Cerebellar nuclear complex (tissue), 1 donor: ENCODE measurements at regions not wholly inside any gene's neighbourhood (a gene's known extent, or its start where the extent isn't known, plus 50 kb on each side); places are given as distances from the start of the nearest gene placed in this dataset.

Experiments
- DNase-seq, 2 experiments: peaks; one replicate each; lab custom pipeline; 2025; lab: John Stamatoyannopoulos, UW

GRCh38 chr4:67037504-67038227 lies 507.6 kb downstream of the CENPC start:
- DNase-seq, result no peak

- no peak for DNase-seq
Observed at GRCh38 chr4:67036791-67037190, 508.5 kb downstream of the CENPC start.

- no peak for DNase-seq
Observed at GRCh38 chr4:67035986-67036385, 509.3 kb downstream of the CENPC start.

GRCh38 chr4:67035501-67035900 lies 509.8 kb downstream of the CENPC start:
- no peak for DNase-seq

- DNase-seq, result no peak
Observed at GRCh38 chr4:67030636-67031035, 514.7 kb downstream of the CENPC start.

- no peak for DNase-seq
Observed at GRCh38 chr4:67020438-67020797, 524.9 kb downstream of the CENPC start.

GRCh38 chr4:67019686-67020437 lies 525.4 kb downstream of the CENPC start:
- no peak for DNase-seq

GRCh38 chr4:67014592-67014991 lies 530.7 kb downstream of the CENPC start:
- no peak for DNase-seq

- no peak for DNase-seq
Observed at GRCh38 chr4:67006791-67007190, 538.5 kb downstream of the CENPC start.

- DNase-seq, result no peak
Observed at GRCh38 chr4:66991521-66991920, 553.8 kb downstream of the CENPC start.

- DNase-seq, result no peak
Observed at GRCh38 chr4:66974665-66975064, 570.6 kb downstream of the CENPC start.

GRCh38 chr4:66972087-66972486 lies 573.2 kb downstream of the CENPC start:
- DNase-seq, result no peak

- no peak for DNase-seq
Observed at GRCh38 chr4:66964467-66964866, 580.8 kb downstream of the CENPC start.

GRCh38 chr4:66963084-66963483 lies 582.2 kb downstream of the CENPC start:
- no peak for DNase-seq

- no peak for DNase-seq
Observed at GRCh38 chr4:66959207-66959606, 586.1 kb downstream of the CENPC start.

GRCh38 chr4:66956852-66957251 lies 588.5 kb downstream of the CENPC start:
- DNase-seq, result no peak

- no peak for DNase-seq
Observed at GRCh38 chr4:66956426-66956825, 588.9 kb downstream of the CENPC start.

GRCh38 chr4:66955784-66956183 lies 589.5 kb downstream of the CENPC start:
- DNase-seq, result no peak

- no peak for DNase-seq
Observed at GRCh38 chr4:66949419-66949818, 595.9 kb downstream of the CENPC start.

GRCh38 chr4:66946761-66947160 lies 598.5 kb downstream of the CENPC start:
- no peak for DNase-seq

- no peak for DNase-seq
Observed at GRCh38 chr4:66943112-66943511, 602.2 kb downstream of the CENPC start.

- peak in 1 of 2 experiments; percentile 2 for DNase-seq
Observed at GRCh38 chr4:66931981-66932380, 613.3 kb downstream of the CENPC start.

- DNase-seq, result no peak
Observed at GRCh38 chr4:66930206-66930605, 615.1 kb downstream of the CENPC start.

GRCh38 chr4:66929748-66930147 lies 615.6 kb downstream of the CENPC start:
- peak; percentile 54 to 75 for DNase-seq
